ENCODE measurements at regions not wholly inside any gene's neighbourhood (a gene's known extent, or its start where the extent isn't known, plus 50 kb on each side); places are given as distances from the start of the nearest gene placed in this dataset.

DNA sequence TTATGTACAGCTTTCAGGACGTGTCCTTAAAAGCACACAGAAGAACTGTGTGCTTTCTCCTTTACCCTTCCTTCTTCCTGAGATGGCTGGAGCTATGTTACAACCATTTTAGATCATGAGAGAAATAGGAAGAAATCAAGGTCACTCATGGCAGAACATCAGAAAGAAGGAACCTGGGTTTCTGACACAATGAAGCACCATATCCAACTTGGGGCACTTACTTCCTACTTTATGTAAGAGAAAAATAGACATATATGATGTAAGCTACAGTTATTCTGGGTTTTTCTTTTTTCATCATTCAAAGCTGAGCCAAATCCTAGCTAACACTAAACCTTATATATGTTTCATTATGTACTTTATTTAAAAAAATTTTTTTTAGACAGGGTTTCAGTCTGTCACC, 79.5 kb downstream of the FAM161A start:
- no peak for TF ChIP-seq EZH2 (IDR thresholded peaks at IDR 0.05)
- no peak for TF ChIP-seq POLR2AphosphoS5 (IDR thresholded peaks at IDR 0.05; ENCODE audit: borderline replicate concordance, low read depth, low read length)
